B cell (primary cell): ENCODE measurements at regions not wholly inside any gene's neighbourhood (a gene's known extent, or its start where the extent isn't known, plus 50 kb on each side); places are given as distances from the start of the nearest gene placed in this dataset.

ENCODE experiments used
- ATAC-seq: fragments of 200-7000 bp; cut with Tn5 transposase; one replicate; pipeline ENCODE4 v1.10.0; 2021; ENCODE audit warnings: low read depth, mild to moderate bottlenecking, moderate number of reproducible peaks, moderate library complexity
- CTCF ChIA-PET: fragments of 350-600 bp; sonication (Branson Sonifier 250); formaldehyde crosslinking; loops from one replicate; lab custom pipeline; 2021; ENCODE audit warnings: antibody characterized with exemption, inconsistent platforms; lab: Charles Lee
- POLR2A ChIA-PET: fragments of 350-600 bp; sonication (Branson Sonifier 250); formaldehyde crosslinking; loops from one replicate; lab custom pipeline; 2021; ENCODE audit warnings: antibody characterized with exemption; lab: Charles Lee
- DNase-seq: peaks from one replicate; pipeline ENCODE4 v3.0.0; 2013
- H2AFZ ChIP-seq: 2 replicates; pipeline ENCODE4 v1.6.1; 2012; ENCODE audit warnings: mild to moderate bottlenecking, low read depth, low read length; ENCODE audit not compliant: insufficient read depth, poor library complexity, severe bottlenecking
- H3K27ac ChIP-seq, 2 donors: 1 replicate in 1 of 2; 2 replicates in 1 of 2; pipeline ENCODE4 v1.5.1; 2012 to 2013; ENCODE audit warnings: low read length in 2 of 2, mild to moderate bottlenecking in 2 of 2, moderate library complexity in 1 of 2
- H3K27me3 ChIP-seq, 4 experiments: fragments of 200-600 bp in 1 of 4; sonication (generic) in 1 of 4; replicated peaks in 1 of 4; 1 replicate in 2 of 4; 2 replicates in 2 of 4; pipeline versions ENCODE4 v1.6.1 to v1.7.0; 2013 to 2016; ENCODE audit warnings: low read length in 3 of 4, mild to moderate bottlenecking in 2 of 4, mixed read lengths in 1 of 4, moderate library complexity in 1 of 4; ENCODE audit not compliant: insufficient read depth in 4 of 4, control insufficient read depth in 3 of 4; ENCODE audit errors: control extremely low read depth in 1 of 4
- H3K36me3 ChIP-seq, 2 experiments: replicated peaks in 1 of 2; 1 replicate in 1 of 2; 2 replicates in 1 of 2; pipeline versions ENCODE4 v1.6.1 to v1.7.1; 2013; ENCODE audit warnings: low read length in 1 of 2; ENCODE audit not compliant: insufficient read depth in 2 of 2, control insufficient read depth in 1 of 2; ENCODE audit errors: control extremely low read depth in 1 of 2, extremely low read depth in 1 of 2
- H3K4me1 ChIP-seq, 2 donors: fragments of 200-600 bp in 1 of 2; sonication (generic) in 1 of 2; 1 replicate in 1 of 2; 2 replicates in 1 of 2; pipeline versions ENCODE4 v1.5.1 to v1.6.1; 2013 to 2017; ENCODE audit warnings: low read length in 2 of 2; ENCODE audit not compliant: control insufficient read depth in 2 of 2, insufficient read depth in 2 of 2
- H3K4me2 ChIP-seq: replicated peaks from 2 replicates; pipeline ENCODE3; 2012; ENCODE audit warnings: mild to moderate bottlenecking, low read depth, low read length; ENCODE audit not compliant: poor library complexity, severe bottlenecking
- H3K4me3 ChIP-seq, 5 experiments: fragments of 200-600 bp in 1 of 5; sonication (generic) in 1 of 5; 1 replicate in 3 of 5; 2 replicates in 2 of 5; pipeline versions ENCODE4 v1.5.1 to v1.7.0; 2011 to 2016; ENCODE audit warnings: low read length in 4 of 5, mild to moderate bottlenecking in 4 of 5, low read depth in 2 of 5, control low read depth in 1 of 5, moderate library complexity in 1 of 5; ENCODE audit not compliant: insufficient read depth in 1 of 5; ENCODE audit errors: control extremely low read depth in 1 of 5, extremely low read depth in 1 of 5
- H3K79me2 ChIP-seq: fragments of 200-600 bp; sonication (generic); one replicate; pipeline ENCODE4 v1.6.0; 2016; ENCODE audit warnings: low read length; ENCODE audit not compliant: control insufficient read depth, insufficient read depth
- H3K9ac ChIP-seq: fragments of 200-600 bp; sonication (generic); 2 replicates; pipeline ENCODE4 v1.6.1; 2017; ENCODE audit warnings: mild to moderate bottlenecking, low read length, moderate library complexity
- H3K9me3 ChIP-seq, 3 donors: one replicate each; pipeline versions ENCODE4 v1.6.1 to v1.7.1; 2013; ENCODE audit warnings: low read length in 2 of 3; ENCODE audit not compliant: control insufficient read depth in 2 of 3, insufficient read depth in 1 of 3; ENCODE audit errors: control extremely low read depth in 1 of 3
- H4K20me1 ChIP-seq: 2 replicates; pipeline ENCODE4 v1.6.0; 2012; ENCODE audit warnings: mild to moderate bottlenecking, low read length; ENCODE audit not compliant: insufficient read depth, control insufficient read depth, poor library complexity, severe bottlenecking
- H3K27ac Mint-ChIP-seq: one replicate; pipeline ENCODE4 v1.8.0; 2021; ENCODE audit warnings: mixed read lengths
- H3K27me3 Mint-ChIP-seq: one replicate; pipeline ENCODE4 v1.8.0; 2021; ENCODE audit warnings: mixed read lengths
- H3K4me1 Mint-ChIP-seq: one replicate; pipeline ENCODE4 v1.8.0; 2021; ENCODE audit warnings: mixed read lengths
- H3K4me3 Mint-ChIP-seq: one replicate; pipeline ENCODE4 v1.8.0; 2021; ENCODE audit warnings: mixed read lengths
- H3K9me3 Mint-ChIP-seq: one replicate; pipeline ENCODE4 v1.8.0; 2022; ENCODE audit warnings: mixed read lengths; ENCODE audit not compliant: insufficient read depth
- CTCF ChIP-seq: fragments of 200-600 bp; IDR thresholded peaks from one replicate; pipeline ENCODE4 v1.8.0; 2022; ENCODE audit warnings: antibody characterized with exemption, mild to moderate bottlenecking
- EZH2 ChIP-seq: IDR thresholded peaks from 2 replicates; pipeline ENCODE4 v1.6.1; 2012; ENCODE audit warnings: borderline replicate concordance, low read depth, mild to moderate bottlenecking, moderate library complexity, low read length; ENCODE audit not compliant: insufficient read depth, poor library complexity, severe bottlenecking
- WGBS: methylation state at CpG from one replicate; pipeline ENCODE4 v1.1.5; 2013; ENCODE audit warnings: missing lambda C conversion rate; ENCODE audit not compliant: insufficient coverage; 5-methylcytosine and 5-hydroxymethylcytosine counted together
- intact Hi-C: fragments of 100-400 bp; cut with micrococcal nuclease; formaldehyde crosslinking; loops from one replicate; pipeline ENCODE4 v1.10.0; 2022

- no peaks in the 10 kb centered on the region for H3K4me1 ChIP-seq
- Mint-ChIP-seq H3K4me1 (no peaks in the 10 kb centered on the region), H3K27ac (no peak overlapping the region), H3K4me3 (no peak overlapping the region), H3K27me3 (no peaks in the 10 kb centered on the region), H3K9me3 (no peaks in the 10 kb centered on the region)
- H3K9ac ChIP-seq, result no peak overlapping the region
- ATAC-seq, result no peak
- DNase-seq, result no peak
- no peaks in the 10 kb centered on the region for H3K27me3 ChIP-seq
- intact Hi-C loops, result no loop called here
- H3K4me3 ChIP-seq, result no peak overlapping the region
- ChIA-PET CTCF (no interaction called here), POLR2A (no interaction called here)
- H3K79me2 ChIP-seq, result no peaks in the 10 kb centered on the region
- H3K27ac ChIP-seq, result no peak overlapping the region
- WGBS, result 100% methylated on average over 3 of the region's 3 CpGs
- no peaks in the 10 kb centered on the region for H3K36me3 ChIP-seq
- no peak overlapping the region for H2AFZ ChIP-seq
- no peak overlapping the region for H3K4me2 ChIP-seq
- H3K9me3 ChIP-seq, result no peaks in the 10 kb centered on the region
- H4K20me1 ChIP-seq, result no peaks in the 10 kb centered on the region
- TF ChIP-seq EZH2 (no peak), CTCF (no peak)
These were observed 351.2 kb upstream of the SGO1 start for GRCh38 chr3:20537234-20537633.

- no peak overlapping the region for H2AFZ ChIP-seq
- POLR2A ChIA-PET, result no interaction called here
These were observed 343.9 kb upstream of the SGO1 start for GRCh38 chr3:20529911-20530310.

More at GRCh38 chr3:20529911-20530310, 343.9 kb upstream of the SGO1 start:
- Mint-ChIP-seq H3K4me3 (no peak overlapping the region), H3K9me3 (no peaks in the 10 kb centered on the region), H3K27me3 (no peaks in the 10 kb centered on the region), H3K4me1 (no peaks in the 10 kb centered on the region), H3K27ac (no peak overlapping the region)
- no peaks in the 10 kb centered on the region for H3K27me3 ChIP-seq
- intact Hi-C loops, result no loop called here
- TF ChIP-seq EZH2 (no peak), CTCF (no peak)
- H3K4me2 ChIP-seq, result no peak overlapping the region
- H3K79me2 ChIP-seq, result no peaks in the 10 kb centered on the region
- H3K9me3 ChIP-seq, result no peaks in the 10 kb centered on the region
- H3K9ac ChIP-seq, result no peak overlapping the region
- no peak for DNase-seq
- H3K36me3 ChIP-seq, result no peaks in the 10 kb centered on the region
- WGBS, result 14% methylated on average over 1 of the region's 5 CpGs
- H3K4me1 ChIP-seq, result no peaks in the 10 kb centered on the region
- no peak for ATAC-seq
- no peak overlapping the region for H3K4me3 ChIP-seq
- no peaks in the 10 kb centered on the region for H4K20me1 ChIP-seq
- H3K27ac ChIP-seq, result no peak overlapping the region
- CTCF ChIA-PET, result no interaction called here
